NCI-H1417 (cell line): ENCODE measurements at regions not wholly inside any gene's neighbourhood (a gene's known extent, or its start where the extent isn't known, plus 50 kb on each side); places are given as distances from the start of the nearest gene placed in this dataset.
"Not testable (repeated sequence)": the region's sequence is repeated elsewhere in the genome, so short reads cannot be mapped to it uniquely, and the experiment has no call there.

Source experiments
- DNase-seq, 3 experiments: peaks; one replicate each; lab custom pipeline; 2025; lab: John Stamatoyannopoulos, UW

- no peak for DNase-seq
These were observed 1514.4 kb downstream of the BRD1 start for GRCh38 chr22:48313175-48313830.

- no peak for DNase-seq
These were observed 1516.9 kb downstream of the BRD1 start for GRCh38 chr22:48310740-48311139.

GRCh38 chr22:48310289-48310688 is 1517.4 kb downstream of the BRD1 start:
- DNase-seq, result no peak

- DNase-seq, result no peak
These were observed 1517.8 kb downstream of the BRD1 start for GRCh38 chr22:48309836-48310235.

GRCh38 chr22:48309115-48309705 is 1518.5 kb downstream of the BRD1 start:
- no peak for DNase-seq

- no peak for DNase-seq
These were observed 1519.7 kb downstream of the BRD1 start for GRCh38 chr22:48307931-48308330.

GRCh38 chr22:48306785-48307510 is 1520.7 kb downstream of the BRD1 start:
- DNase-seq, result no peak

GRCh38 chr22:48306284-48306683 is 1521.4 kb downstream of the BRD1 start:
- no peak for DNase-seq

- DNase-seq, result no peak
These were observed 1521.9 kb downstream of the BRD1 start for GRCh38 chr22:48305726-48306235.

GRCh38 chr22:48303369-48303725 is 1524.3 kb downstream of the BRD1 start:
- no peak for DNase-seq

GRCh38 chr22:48302657-48303368 is 1524.9 kb downstream of the BRD1 start:
- DNase-seq, result no peak

GRCh38 chr22:48301908-48302307 is 1525.8 kb downstream of the BRD1 start:
- DNase-seq, result no peak

- DNase-seq, result peak in 1 of 3 experiments; percentile 42
These were observed 1526.3 kb downstream of the BRD1 start for GRCh38 chr22:48301421-48301820.

GRCh38 chr22:48300877-48301276 is 1526.8 kb downstream of the BRD1 start:
- no peak for DNase-seq

- no peak for DNase-seq
These were observed 1527.9 kb downstream of the BRD1 start for GRCh38 chr22:48299801-48300200.

- no peak for DNase-seq
These were observed 1528.5 kb downstream of the BRD1 start for GRCh38 chr22:48299124-48299523.

GRCh38 chr22:48297296-48297695 is 1530.4 kb downstream of the BRD1 start:
- no peak for DNase-seq

GRCh38 chr22:48289954-48290353 is 1527.5 kb downstream of the TBC1D22A start:
- DNase-seq, result not testable (repeated sequence)

GRCh38 chr22:48288376-48288940 is 1526.0 kb downstream of the TBC1D22A start:
- no peak for DNase-seq

- no peak for DNase-seq
These were observed 1524.6 kb downstream of the TBC1D22A start for GRCh38 chr22:48287031-48287430.

GRCh38 chr22:48284671-48285070 is 1522.2 kb downstream of the TBC1D22A start:
- DNase-seq, result no peak

GRCh38 chr22:48282804-48283203 is 1520.4 kb downstream of the TBC1D22A start:
- DNase-seq, result no peak
